DOHH2 (cell line): ENCODE measurements at regions not wholly inside any gene's neighbourhood (a gene's known extent, or its start where the extent isn't known, plus 50 kb on each side); places are given as distances from the start of the nearest gene placed in this dataset.

Experiments used
- H3F3A ChIP-seq: fragments of 200-600 bp; sonication (generic), shearing (Covaris generic); 2 replicates; pipeline ENCODE4 v1.6.0; 2016; ENCODE audit warnings: antibody characterized with exemption, mild to moderate bottlenecking; ENCODE audit not compliant: control insufficient read depth, insufficient read depth
- H3K27ac ChIP-seq: fragments of 200-600 bp; sonication (generic); 2 replicates; pipeline ENCODE4 v1.5.1; 2014; ENCODE audit warnings: low read depth, mild to moderate bottlenecking, low read length, moderate library complexity
- H3K27me3 ChIP-seq: fragments of 200-600 bp; sonication (generic); 2 replicates; pipeline ENCODE4 v1.6.1; 2014; ENCODE audit warnings: mild to moderate bottlenecking, low read length, mixed read lengths; ENCODE audit not compliant: control insufficient read depth
- H3K36me3 ChIP-seq: fragments of 200-600 bp; sonication (generic); 2 replicates; pipeline ENCODE4 v1.6.1; 2014; ENCODE audit warnings: mild to moderate bottlenecking, low read length, moderate library complexity, mixed read lengths; ENCODE audit not compliant: control insufficient read depth
- H3K4me1 ChIP-seq: fragments of 200-600 bp; sonication (generic); 2 replicates; pipeline ENCODE4 v1.6.1; 2014; ENCODE audit warnings: mild to moderate bottlenecking, low read length, mixed read lengths; ENCODE audit not compliant: control insufficient read depth
- H3K4me2 ChIP-seq: fragments of 200-600 bp; sonication (generic); 2 replicates; pipeline ENCODE4 v1.6.0; 2014; ENCODE audit warnings: mild to moderate bottlenecking, low read length, moderate library complexity
- H3K4me3 ChIP-seq: fragments of 200-600 bp; sonication (generic); 2 replicates; pipeline ENCODE4 v1.5.1; 2014; ENCODE audit warnings: mild to moderate bottlenecking, low read length, mixed read lengths
- H3K79me2 ChIP-seq: fragments of 200-600 bp; sonication (generic); 2 replicates; pipeline ENCODE4 v1.6.1; 2014; ENCODE audit warnings: mild to moderate bottlenecking, low read length, mixed read lengths; ENCODE audit not compliant: control insufficient read depth
- H3K9me2 ChIP-seq: fragments of 200-600 bp; sonication (generic); replicated peaks from 2 replicates; pipeline ENCODE4 v1.6.1; 2014; ENCODE audit warnings: mild to moderate bottlenecking, low read length, mixed read lengths; ENCODE audit not compliant: control insufficient read depth
- H3K9me3 ChIP-seq: fragments of 200-600 bp; sonication (generic); 2 replicates; pipeline ENCODE4 v1.6.1; 2014; ENCODE audit warnings: antibody characterized with exemption, low read length, mixed read lengths; ENCODE audit not compliant: control insufficient read depth, insufficient read depth
- H4K20me1 ChIP-seq: fragments of 200-600 bp; sonication (generic); 2 replicates; pipeline ENCODE4 v1.6.0; 2014; ENCODE audit warnings: low read depth, mild to moderate bottlenecking, antibody characterized with exemption, low read length, moderate library complexity; ENCODE audit not compliant: control insufficient read depth, insufficient read depth
- EZH2phosphoT487 ChIP-seq: fragments of 200-600 bp; sonication (generic); IDR thresholded peaks from 2 replicates; pipeline ENCODE4 v1.6.1; 2017; ENCODE audit warnings: borderline replicate concordance, mild to moderate bottlenecking, antibody characterized with exemption, low read length, moderate library complexity, mixed read lengths
- TF ChIP-seq, protein P1 (sequence below): fragments of 200-600 bp; sonication (generic); IDR thresholded peaks from one replicate; pipeline ENCODE4 v1.5.1; 2014; ENCODE audit warnings: antibody characterized with exemption, mild to moderate bottlenecking, low read depth, low read length; ENCODE audit not compliant: poor library complexity, severe bottlenecking

DNA sequence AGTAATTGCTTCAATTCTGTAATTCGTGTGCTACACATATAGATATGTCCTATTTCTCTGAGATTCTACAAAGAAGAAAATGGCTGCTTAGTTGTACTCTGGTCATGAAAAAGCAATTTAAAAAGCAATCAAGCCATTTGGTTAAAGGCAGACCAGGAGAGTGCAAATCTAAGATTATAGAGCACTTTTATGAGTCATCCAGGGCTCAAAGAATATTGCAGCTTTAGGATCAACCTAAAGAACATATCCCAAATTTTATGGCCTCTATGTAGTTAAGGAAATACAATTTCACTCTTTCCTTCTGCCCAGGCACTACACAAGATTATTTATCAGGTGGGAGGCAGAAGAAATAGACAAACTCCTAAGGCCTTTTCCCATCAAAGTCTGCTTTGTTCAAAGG is 332.8 kb downstream of the SEC23A start:
- H3K9me3 ChIP-seq, result no peaks in the 10 kb centered on the region
- TF ChIP-seq, protein P1, sequence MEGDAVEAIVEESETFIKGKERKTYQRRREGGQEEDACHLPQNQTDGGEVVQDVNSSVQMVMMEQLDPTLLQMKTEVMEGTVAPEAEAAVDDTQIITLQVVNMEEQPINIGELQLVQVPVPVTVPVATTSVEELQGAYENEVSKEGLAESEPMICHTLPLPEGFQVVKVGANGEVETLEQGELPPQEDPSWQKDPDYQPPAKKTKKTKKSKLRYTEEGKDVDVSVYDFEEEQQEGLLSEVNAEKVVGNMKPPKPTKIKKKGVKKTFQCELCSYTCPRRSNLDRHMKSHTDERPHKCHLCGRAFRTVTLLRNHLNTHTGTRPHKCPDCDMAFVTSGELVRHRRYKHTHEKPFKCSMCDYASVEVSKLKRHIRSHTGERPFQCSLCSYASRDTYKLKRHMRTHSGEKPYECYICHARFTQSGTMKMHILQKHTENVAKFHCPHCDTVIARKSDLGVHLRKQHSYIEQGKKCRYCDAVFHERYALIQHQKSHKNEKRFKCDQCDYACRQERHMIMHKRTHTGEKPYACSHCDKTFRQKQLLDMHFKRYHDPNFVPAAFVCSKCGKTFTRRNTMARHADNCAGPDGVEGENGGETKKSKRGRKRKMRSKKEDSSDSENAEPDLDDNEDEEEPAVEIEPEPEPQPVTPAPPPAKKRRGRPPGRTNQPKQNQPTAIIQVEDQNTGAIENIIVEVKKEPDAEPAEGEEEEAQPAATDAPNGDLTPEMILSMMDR, result no peak
- no peak for TF ChIP-seq EZH2phosphoT487
- no peak overlapping the region for H3K4me3 ChIP-seq
- no peaks in the 10 kb centered on the region for H3K36me3 ChIP-seq
- H3F3A ChIP-seq, result no peaks in the 10 kb centered on the region
- no peaks in the 10 kb centered on the region for H3K4me1 ChIP-seq
- no peaks in the 10 kb centered on the region for H4K20me1 ChIP-seq
- H3K27ac ChIP-seq, result no peak overlapping the region
- no peak overlapping the region for H3K4me2 ChIP-seq
- no peaks in the 10 kb centered on the region for H3K27me3 ChIP-seq
- H3K9me2 ChIP-seq, result no peaks in the 10 kb centered on the region
- no peaks in the 10 kb centered on the region for H3K79me2 ChIP-seq

DNA sequence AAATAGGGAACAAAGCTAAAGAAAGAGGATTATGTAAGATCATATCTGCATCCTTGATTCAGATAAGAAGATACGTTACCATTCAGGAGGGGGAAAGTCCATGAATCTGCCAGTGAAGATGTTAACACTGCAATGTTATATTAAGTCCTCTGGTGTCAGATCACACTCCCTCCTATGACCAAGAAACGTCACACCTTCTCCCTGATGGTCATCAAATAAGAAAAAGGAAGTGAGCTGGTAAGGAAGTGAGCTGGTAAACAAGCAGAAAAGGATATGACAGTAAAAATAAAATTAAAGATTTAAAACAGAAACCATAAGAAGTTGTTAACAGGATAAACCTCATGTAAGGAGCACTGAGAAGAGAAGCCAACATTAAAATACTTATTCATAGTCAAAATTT is 340.2 kb downstream of the SEC23A start:
- Histone ChIP-seq H3K4me2 (no peak overlapping the region), H3K27ac (no peak overlapping the region), H3K9me2 (no peaks in the 10 kb centered on the region), H3K36me3 (no peaks in the 10 kb centered on the region), H3K27me3 (no peaks in the 10 kb centered on the region), H3K4me1 (no peaks in the 10 kb centered on the region), H4K20me1 (no peaks in the 10 kb centered on the region), H3F3A (no peaks in the 10 kb centered on the region), H3K4me3 (no peak overlapping the region), H3K9me3 (no peaks in the 10 kb centered on the region), H3K79me2 (no peaks in the 10 kb centered on the region)
- TF ChIP-seq EZH2phosphoT487, result no peak
- TF ChIP-seq, protein P1, result no peak

DNA sequence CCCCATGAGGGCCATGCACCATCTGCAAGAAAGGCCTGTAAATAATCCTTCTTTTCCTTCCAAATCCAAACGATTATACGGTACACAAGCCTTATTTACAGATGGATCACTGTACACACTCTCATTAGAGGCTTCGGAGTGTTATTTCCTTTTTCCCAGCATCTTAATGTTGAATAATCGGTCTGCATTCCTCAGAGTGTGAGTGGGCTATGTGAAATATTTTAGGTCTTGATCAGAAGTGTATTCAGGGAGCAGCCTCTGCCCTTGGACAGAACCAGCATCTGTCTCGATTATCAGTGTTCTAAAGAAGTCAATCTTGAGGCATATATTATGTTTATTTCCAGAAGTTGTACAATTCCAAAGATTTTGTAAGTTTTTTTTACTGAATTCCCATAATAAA is 340.6 kb downstream of the SEC23A start:
- Histone ChIP-seq H3K4me2 (no peak overlapping the region), H3F3A (no peaks in the 10 kb centered on the region), H3K27me3 (no peaks in the 10 kb centered on the region), H3K4me1 (no peaks in the 10 kb centered on the region), H3K9me3 (no peaks in the 10 kb centered on the region), H3K27ac (no peak overlapping the region), H3K36me3 (no peaks in the 10 kb centered on the region), H4K20me1 (no peaks in the 10 kb centered on the region), H3K79me2 (no peaks in the 10 kb centered on the region), H3K4me3 (no peak overlapping the region), H3K9me2 (no peaks in the 10 kb centered on the region)
- TF ChIP-seq EZH2phosphoT487, result no peak
- TF ChIP-seq, protein P1, result no peak

DNA sequence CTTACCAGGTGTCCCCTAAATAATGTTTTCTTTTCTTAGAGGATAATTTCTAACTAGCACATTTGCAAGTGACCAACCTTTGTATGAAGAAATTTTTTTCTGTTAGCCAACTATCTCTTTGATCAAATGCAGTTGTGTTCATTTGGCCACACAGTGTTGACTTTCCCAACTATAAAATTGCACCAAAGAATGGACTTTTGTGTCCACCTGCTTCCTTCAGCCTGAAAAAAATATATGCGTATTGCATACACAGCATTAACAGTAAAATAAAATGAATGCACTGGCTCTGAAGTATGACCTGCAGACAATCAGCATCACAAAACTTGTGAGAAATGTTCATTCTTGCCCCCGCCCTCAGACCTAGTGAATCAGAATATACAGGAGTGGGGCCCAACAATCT is 342.0 kb downstream of the SEC23A start:
- no peaks in the 10 kb centered on the region for H3K79me2 ChIP-seq
- H3K9me2 ChIP-seq, result no peaks in the 10 kb centered on the region
- H3K27ac ChIP-seq, result no peak overlapping the region
- no peak overlapping the region for H3K4me2 ChIP-seq
- H4K20me1 ChIP-seq, result no peaks in the 10 kb centered on the region
- no peaks in the 10 kb centered on the region for H3K4me1 ChIP-seq
- H3F3A ChIP-seq, result no peaks in the 10 kb centered on the region
- H3K36me3 ChIP-seq, result no peaks in the 10 kb centered on the region
- no peaks in the 10 kb centered on the region for H3K27me3 ChIP-seq
- H3K4me3 ChIP-seq, result no peak overlapping the region
- H3K9me3 ChIP-seq, result no peaks in the 10 kb centered on the region
- TF ChIP-seq, protein P1, result no peak
- TF ChIP-seq EZH2phosphoT487, result no peak
